ENCODE measurements at regions not wholly inside any gene's neighbourhood (a gene's known extent, or its start where the extent isn't known, plus 50 kb on each side); places are given as distances from the start of the nearest gene placed in this dataset.

DNA sequence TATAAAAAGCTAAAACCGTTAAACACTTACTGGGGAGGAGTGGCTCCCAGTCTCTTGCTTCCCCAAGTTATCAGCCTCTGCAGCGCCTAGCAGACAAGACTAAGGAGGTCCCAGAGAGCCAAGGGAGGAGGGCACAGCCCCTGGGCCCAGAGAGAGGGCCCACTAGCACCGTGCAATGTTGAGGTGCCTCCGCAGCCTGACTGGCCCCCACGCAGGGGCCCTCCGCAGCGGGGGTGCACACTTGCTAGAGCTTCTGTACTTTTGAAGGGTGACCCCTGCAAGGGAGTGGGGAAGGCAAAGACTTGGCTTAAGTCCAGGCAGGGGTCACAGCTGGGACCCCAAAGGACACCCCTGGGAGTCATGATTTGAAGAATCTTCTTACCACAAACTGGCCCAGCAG, 98.0 kb downstream of the ADAMTS15 start:
- no peak overlapping the region for H3K4me3 ChIP-seq (ENCODE audit: low read depth, low read length)
- TF ChIP-seq, protein P1, sequence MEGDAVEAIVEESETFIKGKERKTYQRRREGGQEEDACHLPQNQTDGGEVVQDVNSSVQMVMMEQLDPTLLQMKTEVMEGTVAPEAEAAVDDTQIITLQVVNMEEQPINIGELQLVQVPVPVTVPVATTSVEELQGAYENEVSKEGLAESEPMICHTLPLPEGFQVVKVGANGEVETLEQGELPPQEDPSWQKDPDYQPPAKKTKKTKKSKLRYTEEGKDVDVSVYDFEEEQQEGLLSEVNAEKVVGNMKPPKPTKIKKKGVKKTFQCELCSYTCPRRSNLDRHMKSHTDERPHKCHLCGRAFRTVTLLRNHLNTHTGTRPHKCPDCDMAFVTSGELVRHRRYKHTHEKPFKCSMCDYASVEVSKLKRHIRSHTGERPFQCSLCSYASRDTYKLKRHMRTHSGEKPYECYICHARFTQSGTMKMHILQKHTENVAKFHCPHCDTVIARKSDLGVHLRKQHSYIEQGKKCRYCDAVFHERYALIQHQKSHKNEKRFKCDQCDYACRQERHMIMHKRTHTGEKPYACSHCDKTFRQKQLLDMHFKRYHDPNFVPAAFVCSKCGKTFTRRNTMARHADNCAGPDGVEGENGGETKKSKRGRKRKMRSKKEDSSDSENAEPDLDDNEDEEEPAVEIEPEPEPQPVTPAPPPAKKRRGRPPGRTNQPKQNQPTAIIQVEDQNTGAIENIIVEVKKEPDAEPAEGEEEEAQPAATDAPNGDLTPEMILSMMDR (IDR thresholded peaks at IDR 0.05; ENCODE audit: low read depth, low read length, missing control alignments), result no peak

GRCh38 chr11:130546901-130547694, 98.7 kb downstream of the ADAMTS15 start:
- H3K4me3 ChIP-seq (ENCODE audit: low read depth, low read length), result no peak overlapping the region
- no peak for DNase-seq (ENCODE audit: low read depth)
- TF ChIP-seq, protein P1 (IDR thresholded peaks at IDR 0.05; ENCODE audit: low read depth, low read length, missing control alignments), result no peak

More for the DNA sequence above, 98.0 kb downstream of the ADAMTS15 start:
- DNase-seq (ENCODE audit: low read depth), result no peak

- no peak for DNase-seq (ENCODE audit: low read depth)
- TF ChIP-seq, protein P1 (IDR thresholded peaks at IDR 0.05; ENCODE audit: low read depth, low read length, missing control alignments), result no peak
These were observed 99.5 kb downstream of the ADAMTS15 start for GRCh38 chr11:130547761-130548490.

DNA sequence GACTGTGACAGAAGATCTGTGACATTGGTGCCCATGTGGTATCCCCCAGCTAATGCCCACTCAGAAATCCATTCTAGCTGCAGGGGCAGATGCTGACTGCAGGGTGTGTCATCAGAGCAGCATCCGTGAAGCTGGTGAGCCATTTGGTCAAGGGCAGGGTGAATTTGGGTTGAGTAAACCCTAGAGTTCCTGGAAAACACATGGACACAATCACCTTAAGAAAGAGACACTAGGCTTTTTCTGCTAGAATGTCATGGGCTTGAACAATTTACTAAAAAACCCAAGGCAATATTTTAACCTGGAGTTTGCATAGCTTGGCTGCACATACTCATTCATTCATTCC, 100.0 kb downstream of the ADAMTS15 start:
- H3K4me3 ChIP-seq (ENCODE audit: low read depth, low read length), result no peak overlapping the region
- TF ChIP-seq, protein P1 (IDR thresholded peaks at IDR 0.05; ENCODE audit: low read depth, low read length, missing control alignments), result no peak
- no peak for DNase-seq (ENCODE audit: low read depth)

More at GRCh38 chr11:130547761-130548490, 99.5 kb downstream of the ADAMTS15 start:
- no peak overlapping the region for H3K4me3 ChIP-seq (ENCODE audit: low read depth, low read length)

DNA sequence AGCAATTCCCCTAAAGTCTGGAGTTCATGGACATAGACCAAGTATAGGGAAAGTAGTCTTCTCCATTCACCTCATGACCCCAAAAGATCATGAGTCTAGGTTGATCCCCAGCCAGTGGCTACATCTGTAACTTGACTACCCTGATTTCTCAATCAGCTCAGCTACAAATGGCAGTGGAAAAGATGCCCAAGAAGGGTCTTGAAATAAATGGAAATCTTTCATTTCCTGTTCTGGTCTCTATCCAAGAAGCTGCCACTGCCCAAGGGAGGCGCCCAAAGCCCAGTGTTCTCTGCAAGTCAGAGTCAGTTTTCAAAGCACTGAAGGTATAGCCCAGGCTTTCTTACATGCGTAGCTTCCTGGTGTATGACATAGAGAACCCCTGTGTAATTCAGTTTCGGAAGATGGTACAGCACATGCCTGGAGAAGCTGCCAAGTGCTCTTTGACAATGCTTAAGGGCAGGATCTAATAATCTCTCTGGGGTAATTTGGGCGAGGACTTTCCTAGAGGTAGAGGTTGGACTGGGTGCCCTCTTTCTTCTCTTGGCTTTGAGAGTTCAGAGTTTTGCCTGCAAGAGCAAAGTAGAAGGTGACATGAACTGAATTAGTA, 101.1 kb downstream of the ADAMTS15 start:
- no peak for DNase-seq (ENCODE audit: low read depth)
- no peak overlapping the region for H3K4me3 ChIP-seq (ENCODE audit: low read depth, low read length)
- TF ChIP-seq, protein P1 (IDR thresholded peaks at IDR 0.05; ENCODE audit: low read depth, low read length, missing control alignments), result no peak

DNA sequence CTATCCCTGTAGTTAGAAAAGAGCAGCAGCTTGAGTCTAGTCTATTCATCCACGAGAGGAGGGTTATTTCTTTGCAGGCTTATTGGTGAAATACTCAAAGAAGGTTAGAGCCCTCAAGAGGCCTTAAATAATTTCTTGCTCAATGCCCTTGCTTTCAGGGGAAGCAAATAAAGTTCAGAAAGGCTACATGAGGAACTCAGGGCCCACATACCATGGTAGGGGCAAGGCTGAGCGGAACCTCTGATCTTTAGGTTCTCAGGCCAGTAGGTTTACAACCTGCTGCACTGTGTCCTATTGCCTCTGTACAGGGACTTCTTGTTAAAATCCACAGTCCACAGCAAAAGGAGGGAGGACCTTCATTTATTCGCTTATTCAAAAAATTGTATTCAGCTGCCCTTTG, 101.7 kb downstream of the ADAMTS15 start:
- DNase-seq (ENCODE audit: low read depth), result no peak
- H3K4me3 ChIP-seq (ENCODE audit: low read depth, low read length), result no peak overlapping the region
- TF ChIP-seq, protein P1 (IDR thresholded peaks at IDR 0.05; ENCODE audit: low read depth, low read length, missing control alignments), result no peak

Measured in GM12864 (cell line).